NT2/D1 (cell line): ENCODE measurements at regions not wholly inside any gene's neighbourhood (a gene's known extent, or its start where the extent isn't known, plus 50 kb on each side); places are given as distances from the start of the nearest gene placed in this dataset.

Experiments
- DNase-seq: peaks from one replicate; pipeline ENCODE4 v3.0.0-alpha.2; 2011; ENCODE audit warnings: low read depth, low spot score
- H3K27me3 ChIP-seq: 2 replicates; pipeline ENCODE4 v1.6.0; 2011; ENCODE audit warnings: mild to moderate bottlenecking; ENCODE audit not compliant: insufficient read length, insufficient read depth
- H3K36me3 ChIP-seq: 2 replicates; pipeline ENCODE4 v1.6.1; 2011; ENCODE audit warnings: mild to moderate bottlenecking, low read length, mixed read lengths; ENCODE audit not compliant: insufficient read depth, insufficient read length
- H3K4me1 ChIP-seq: 2 replicates; pipeline ENCODE4 v1.5.1; 2011; ENCODE audit not compliant: insufficient read depth, insufficient read length
- H3K4me3 ChIP-seq: 2 replicates; pipeline ENCODE4 v1.5.1; 2011; ENCODE audit warnings: low read depth; ENCODE audit not compliant: insufficient read length
- H3K9ac ChIP-seq: 2 replicates; pipeline ENCODE4 v1.6.0; 2011; ENCODE audit warnings: low read depth; ENCODE audit not compliant: insufficient read length
- H3K9me3 ChIP-seq: 2 replicates; pipeline ENCODE4 v1.5.1; 2011; ENCODE audit warnings: mild to moderate bottlenecking, low read length; ENCODE audit not compliant: insufficient read depth
- SUZ12 ChIP-seq: IDR thresholded peaks from 2 replicates; pipeline ENCODE4 v1.6.1; 2011; ENCODE audit not compliant: insufficient read length, insufficient read depth; ENCODE audit errors: extremely low read depth
- YY1 ChIP-seq: IDR thresholded peaks from 2 replicates; pipeline ENCODE4 v1.6.1; 2011; ENCODE audit not compliant: insufficient read length, insufficient read depth
- ZNF274 ChIP-seq: IDR thresholded peaks from 2 replicates; pipeline ENCODE4 v1.6.1; 2011; ENCODE audit warnings: mild to moderate bottlenecking, low read depth, low read length

- TF ChIP-seq ZNF274 (no peak), YY1 (no peak), SUZ12 (no peak)
- Histone ChIP-seq H3K9ac (no peak overlapping the region), H3K9me3 (0 out of 2 replicates have a peak, but pooled peaks cover 12% of the 10 kb centered on the region), H3K36me3 (no peaks in the 10 kb centered on the region), H3K4me3 (no peak overlapping the region), H3K4me1 (peaks cover 10% of the 10 kb centered on the region), H3K27me3 (peaks cover 3% of the 10 kb centered on the region)
- no peak for DNase-seq
Measured at GRCh38 chr22:27308513-27308912, 493.0 kb downstream of the MN1 start.

DNA sequence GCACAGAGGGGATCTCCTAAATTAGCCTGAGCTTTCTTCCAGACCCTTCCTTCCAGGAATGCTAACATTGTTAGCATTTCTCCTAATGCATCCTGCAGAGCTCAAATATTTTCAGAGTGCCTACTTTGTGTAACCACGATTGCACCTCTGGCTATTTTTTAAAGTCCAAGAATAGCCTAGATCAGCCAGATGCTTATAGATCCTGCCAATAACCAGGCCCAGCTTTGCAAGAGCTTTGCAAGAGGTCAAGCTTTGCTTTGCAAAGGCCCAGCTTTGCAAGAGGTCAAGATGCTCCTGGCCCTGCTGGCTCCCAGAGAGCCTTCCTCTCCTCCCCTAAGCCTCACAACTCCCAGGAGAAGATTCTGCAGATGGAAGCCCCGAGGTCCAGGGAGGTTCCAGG, 491.9 kb downstream of the MN1 start:
- DNase-seq, result no peak
- peaks cover 10% of the 10 kb centered on the region for H3K4me1 ChIP-seq

GRCh38 chr22:27310966-27311697, 490.4 kb downstream of the MN1 start:
- no peak for DNase-seq
- Histone ChIP-seq H3K4me1 (peaks cover 10% of the 10 kb centered on the region), H3K36me3 (no peaks in the 10 kb centered on the region), H3K27me3 (no peaks in the 10 kb centered on the region), H3K4me3 (no peak overlapping the region), H3K9me3 (0 out of 2 replicates have a peak, but pooled peaks cover 12% of the 10 kb centered on the region), H3K9ac (no peak overlapping the region)
- TF ChIP-seq ZNF274, result no peak
- no peak for TF ChIP-seq YY1
- no peak for TF ChIP-seq SUZ12

More for the DNA sequence above, 491.9 kb downstream of the MN1 start:
- Histone ChIP-seq H3K9ac (no peak overlapping the region), H3K4me3 (no peak overlapping the region), H3K9me3 (0 out of 2 replicates have a peak, but pooled peaks cover 12% of the 10 kb centered on the region), H3K27me3 (no peaks in the 10 kb centered on the region), H3K36me3 (no peaks in the 10 kb centered on the region)
- TF ChIP-seq ZNF274 (no peak), YY1 (no peak), SUZ12 (no peak)

- Histone ChIP-seq H3K4me3 (no peak overlapping the region), H3K9me3 (0 out of 2 replicates have a peak, but pooled peaks cover 12% of the 10 kb centered on the region), H3K36me3 (no peaks in the 10 kb centered on the region), H3K4me1 (peaks cover 10% of the 10 kb centered on the region), H3K9ac (no peak overlapping the region), H3K27me3 (no peaks in the 10 kb centered on the region)
- TF ChIP-seq YY1, result no peak
- no peak for TF ChIP-seq ZNF274
- TF ChIP-seq SUZ12, result no peak
- DNase-seq, result no peak
Measured at GRCh38 chr22:27311698-27312550, 489.6 kb downstream of the MN1 start.

DNA sequence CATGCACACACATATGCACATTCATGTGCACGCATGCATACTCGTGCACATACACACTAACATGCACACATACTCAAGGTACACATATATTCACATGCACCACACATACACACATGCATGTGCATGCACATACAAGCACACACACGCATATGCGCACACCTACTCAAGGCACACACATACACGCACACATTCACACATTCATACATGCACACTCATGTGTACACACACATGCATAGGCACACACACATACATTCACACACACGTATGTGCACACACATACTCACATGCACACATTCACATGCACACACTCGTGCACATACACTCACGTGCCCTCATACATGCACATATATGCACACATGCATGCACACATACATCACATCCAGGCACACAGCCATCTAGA, 489.0 kb downstream of the MN1 start:
- TF ChIP-seq YY1 (no peak), ZNF274 (no peak), SUZ12 (no peak)
- H3K9me3 ChIP-seq, result 0 out of 2 replicates have a peak, but pooled peaks cover 11% of the 10 kb centered on the region
- H3K9ac ChIP-seq, result no peak overlapping the region
- H3K4me1 ChIP-seq, result peaks cover 10% of the 10 kb centered on the region
- no peaks in the 10 kb centered on the region for H3K36me3 ChIP-seq
- H3K4me3 ChIP-seq, result no peak overlapping the region
- no peaks in the 10 kb centered on the region for H3K27me3 ChIP-seq
- DNase-seq, result no peak

DNA sequence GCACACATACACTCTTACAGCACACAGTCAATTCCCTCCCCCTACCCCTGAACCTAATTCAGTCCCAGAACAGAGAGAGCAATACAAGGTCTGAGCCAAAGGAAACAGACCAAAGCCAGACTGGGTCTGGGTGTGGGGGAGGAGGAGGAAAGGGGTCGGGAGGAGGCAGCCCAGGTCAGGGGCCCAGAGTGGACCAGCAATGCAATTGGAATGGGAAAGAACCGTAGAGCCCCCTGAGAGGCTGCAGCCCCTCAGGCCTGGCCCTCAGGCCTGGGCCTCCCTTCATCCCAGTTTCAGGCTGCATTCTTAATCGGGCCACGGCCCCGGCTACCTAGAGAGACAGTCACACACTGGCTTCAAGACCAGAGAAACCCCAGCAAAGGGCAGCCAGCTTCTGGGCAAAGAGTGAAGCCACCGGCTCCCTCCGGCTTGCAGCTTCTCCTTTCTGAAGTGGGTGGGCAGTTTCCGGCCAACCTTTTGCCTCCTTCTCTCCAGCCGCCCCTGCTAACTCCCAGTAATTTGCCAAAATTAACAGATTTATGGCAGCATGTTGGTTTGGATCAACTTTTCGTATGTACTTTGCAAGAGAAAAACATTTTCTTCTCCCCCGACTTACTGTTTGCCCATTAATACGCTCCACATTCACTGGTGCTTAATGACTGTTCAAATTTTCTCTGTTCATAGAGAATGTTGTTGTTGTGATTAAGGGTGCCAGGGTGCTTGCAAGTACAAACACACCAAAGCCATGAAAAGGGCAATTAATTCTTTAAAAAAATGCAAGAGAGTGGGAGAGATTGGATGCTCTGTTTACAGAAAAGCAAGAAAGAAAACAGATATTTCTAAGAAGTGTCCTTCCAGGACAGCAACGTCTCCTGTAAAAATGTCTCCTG, 488.3 kb downstream of the MN1 start:
- H3K9ac ChIP-seq, result no peak overlapping the region
- no peak overlapping the region for H3K4me3 ChIP-seq
- H3K27me3 ChIP-seq, result no peaks in the 10 kb centered on the region
- peaks cover 13% of the 10 kb centered on the region for H3K4me1 ChIP-seq
- DNase-seq, result no peak
- TF ChIP-seq ZNF274 (no peak), YY1 (no peak), SUZ12 (no peak)
- no peaks in the 10 kb centered on the region for H3K36me3 ChIP-seq
- H3K9me3 ChIP-seq, result 0 out of 2 replicates have a peak, but pooled peaks cover 5% of the 10 kb centered on the region
